Heart right ventricle (tissue), 16 donors: ENCODE measurements at regions not wholly inside any gene's neighbourhood (a gene's known extent, or its start where the extent isn't known, plus 50 kb on each side); places are given as distances from the start of the nearest gene placed in this dataset.

Experiments used
- ATAC-seq, 8 donors: fragments of 200-7000 bp; cut with Tn5 transposase; one replicate each; pipeline ENCODE4 v1.9.1; 2020; ENCODE audit warnings: mild to moderate bottlenecking in 8 of 8, moderate library complexity in 8 of 8, moderate number of reproducible peaks in 1 of 8
- DNase-seq, 2 donors: peaks; one replicate each; pipeline ENCODE4 v3.0.0-alpha.2; 2020
- H3K27ac ChIP-seq, 10 donors: fragments of 200-600 bp; sonication (generic) in 2 of 10; one replicate each; pipeline versions ENCODE4 v1.5.0 to v1.8.0; 2020 to 2022; ENCODE audit warnings: mild to moderate bottlenecking in 3 of 10
- H3K27me3 ChIP-seq, 7 donors: fragments of 200-600 bp; one replicate each; pipeline ENCODE4 v1.8.0; 2021 to 2022; ENCODE audit warnings: mild to moderate bottlenecking in 2 of 7
- H3K36me3 ChIP-seq, 9 donors: fragments of 200-600 bp; sonication (generic) in 1 of 9; one replicate each; pipeline versions ENCODE4 v1.5.0 to v1.8.0; 2020 to 2022; ENCODE audit warnings: mild to moderate bottlenecking in 2 of 9
- H3K4me1 ChIP-seq, 9 donors: fragments of 200-600 bp; sonication (generic) in 1 of 9; one replicate each; pipeline versions ENCODE4 v1.5.0 to v1.8.0; 2020 to 2022; ENCODE audit warnings: mild to moderate bottlenecking in 4 of 9
- H3K4me3 ChIP-seq, 10 donors: fragments of 200-600 bp; sonication (generic) in 2 of 10; one replicate each; pipeline versions ENCODE4 v1.5.0 to v1.8.0; 2020 to 2022; ENCODE audit warnings: mild to moderate bottlenecking in 7 of 10, moderate library complexity in 2 of 10
- H3K9me3 ChIP-seq, 11 donors: fragments of 200-600 bp in 10 of 11; sonication (generic) in 2 of 11; one replicate each; pipeline versions ENCODE4 v1.5.0 to v1.8.0; 2013 to 2022; ENCODE audit warnings: mild to moderate bottlenecking in 2 of 11, control low read depth in 1 of 11, moderate library complexity in 1 of 11
- CTCF ChIP-seq, 9 donors: fragments of 200-600 bp; sonication (generic) in 2 of 9; IDR thresholded peaks; one replicate each; pipeline versions ENCODE4 v1.5.0 to v1.8.0; 2021 to 2022; ENCODE audit warnings: antibody characterized with exemption in 9 of 9, mild to moderate bottlenecking in 5 of 9, moderate library complexity in 1 of 9
- WGBS, 2 donors: extraction: QIAGEN DNeasy Blood & Tissue Kit; methylation state at CpG; one replicate each; pipeline ENCODE4 v1.1.7; 2013; ENCODE audit warnings: inconsistent platforms in 1 of 2; 5-methylcytosine and 5-hydroxymethylcytosine counted together
- intact Hi-C, 10 donors: fragments of 100-400 bp; cut with DNase I; formaldehyde crosslinking; loops; one replicate each; pipeline versions ENCODE4 v1.11.1 to v1.14.2; 2022
- donor health status: Arrhythmogenic right ventricular cardiomyopathy.
- donor health status: ischemic (EF 13 %, LVEDD 7.1; RV severe dilation, severe dysfunction).
- donor health status: healthy with polysubstance abuse.
- donor health status: DM: no; HTN: yes; CAD: no.
- donor health status: DM: no; HTN: no; CAD: no.
- donor health status: ischemic (EF 25% LVEDD 6.9; RV normal size, moderate dysfunction).
- donor health status: ischemic (EF 25% LVEDD 5.7; RV mildly dilated, moderate dysfunction).
- donor health status: healthy.
- donor health status: DM: yes; HTN: yes; CAD: no.
- donor health status: Ischemic cardiomyopathy.
- donor health status: ischemic (EF 35%, LVEDD 5.7; RV mildly dilated, moderate dysfunction).
- donor health status: nonischemic (EF 11% LVEDD 7.7; RV severe dilation, severe dysfunction).
- donor health status: DM: yes; HTN: yes; CAD: no.
- donor health status: PGD.
- donor health status: ischemic (EF 29% LVEDD 5.4; RV normal size, mild dysfunction).
- donor health status: nonischemic (EF 23%, LVEDD 6.1; RV moderate dilation, normal function).

- no peak overlapping the region for H3K4me3 ChIP-seq
- no peaks in the 10 kb centered on the region for H3K27me3 ChIP-seq
- ATAC-seq = no peak
- TF ChIP-seq CTCF (IDR thresholded peaks at IDR 0.05) = no peak
- H3K27ac ChIP-seq = no peak overlapping the region
- no peak for DNase-seq
- no peaks in the 10 kb centered on the region for H3K4me1 ChIP-seq
- intact Hi-C loops = no loop called here
- H3K9me3 ChIP-seq = peaks cover 0 to 5% (median 0%) of the 10 kb centered on the region in 11 donors
- 67 to 68% methylated on average over 4 of the region's 4 CpGs for WGBS, 2 donors
- H3K36me3 ChIP-seq = no peaks in the 10 kb centered on the region
Measured at GRCh38 chr3:116524453-116525210, 79.3 kb upstream of the LSAMP start.

GRCh38 chr3:116552246-116552645, 107.0 kb upstream of the LSAMP start:
- Histone ChIP-seq H3K4me1 (no peaks in the 10 kb centered on the region), H3K27ac (no peak overlapping the region), H3K27me3 (no peaks in the 10 kb centered on the region), H3K9me3 (no peaks in the 10 kb centered on the region), H3K36me3 (no peaks in the 10 kb centered on the region), H3K4me3 (no peak overlapping the region)
- DNase-seq (no peak), ATAC-seq (no peak)
- 0 to 4% methylated on average over 1 of the region's 1 CpG for WGBS, 2 donors
- intact Hi-C loops = no loop called here
- TF ChIP-seq CTCF (IDR thresholded peaks at IDR 0.05) = no peak

- Histone ChIP-seq H3K4me3 (no peak overlapping the region), H3K4me1 (no peaks in the 10 kb centered on the region), H3K36me3 (no peaks in the 10 kb centered on the region), H3K27me3 (no peaks in the 10 kb centered on the region), H3K9me3 (no peaks in the 10 kb centered on the region), H3K27ac (no peak overlapping the region)
- ATAC-seq = no peak
- intact Hi-C loops = no loop called here
- 87 to 90% methylated on average over 2 of the region's 2 CpGs for WGBS, 2 donors
- no peak for DNase-seq
- TF ChIP-seq CTCF (IDR thresholded peaks at IDR 0.05) = no peak
Measured at GRCh38 chr3:116553355-116553754, 108.1 kb upstream of the LSAMP start.

- intact Hi-C loops = no loop called here
- no peaks in the 10 kb centered on the region for H3K36me3 ChIP-seq
- no peaks in the 10 kb centered on the region for H3K27me3 ChIP-seq
- TF ChIP-seq CTCF (IDR thresholded peaks at IDR 0.05) = no peak
- H3K27ac ChIP-seq = no peak overlapping the region
- DNase-seq = no peak
- H3K4me1 ChIP-seq = no peaks in the 10 kb centered on the region
- H3K4me3 ChIP-seq = no peak overlapping the region
- no peak for ATAC-seq
- H3K9me3 ChIP-seq = no peaks in the 10 kb centered on the region
- 61 to 71% methylated on average over 3 of the region's 3 CpGs for WGBS, 2 donors
Measured at GRCh38 chr3:116561529-116561928, 116.2 kb upstream of the LSAMP start.
